ENCODE measurements at regions not wholly inside any gene's neighbourhood (a gene's known extent, or its start where the extent isn't known, plus 50 kb on each side); places are given as distances from the start of the nearest gene placed in this dataset.
"Not testable (repeated sequence)": the region's sequence is repeated elsewhere in the genome, so short reads cannot be mapped to it uniquely, and the experiment has no call there.

- no peak for DNase-seq
Observed at GRCh38 chr2:180258579-180258978, 251.5 kb upstream of the CWC22 start.

GRCh38 chr2:180258041-180258537 lies 251.0 kb upstream of the CWC22 start:
- no peak for DNase-seq

GRCh38 chr2:180257247-180257646 lies 250.2 kb upstream of the CWC22 start:
- DNase-seq, result no peak

GRCh38 chr2:180255981-180256380 lies 248.9 kb upstream of the CWC22 start:
- DNase-seq, result no peak

GRCh38 chr2:180254872-180255271 lies 247.8 kb upstream of the CWC22 start:
- no peak for DNase-seq

GRCh38 chr2:180247658-180248057 lies 240.6 kb upstream of the CWC22 start:
- DNase-seq, result no peak

- no peak for DNase-seq
Observed at GRCh38 chr2:180246268-180246667, 239.2 kb upstream of the CWC22 start.

GRCh38 chr2:180240774-180241173 lies 233.7 kb upstream of the CWC22 start:
- DNase-seq, result no peak

GRCh38 chr2:180238729-180239128 lies 231.6 kb upstream of the CWC22 start:
- DNase-seq, result no peak

- DNase-seq, result not testable (repeated sequence)
Observed at GRCh38 chr2:180236061-180236460, 229.0 kb upstream of the CWC22 start.

GRCh38 chr2:180235506-180235905 lies 228.4 kb upstream of the CWC22 start:
- not testable (repeated sequence) for DNase-seq

GRCh38 chr2:180234991-180235390 lies 227.9 kb upstream of the CWC22 start:
- not testable (repeated sequence) for DNase-seq

GRCh38 chr2:180231015-180231414 lies 223.9 kb upstream of the CWC22 start:
- no peak for DNase-seq

GRCh38 chr2:180227461-180227860 lies 220.4 kb upstream of the CWC22 start:
- no peak for DNase-seq

- no peak for DNase-seq
Observed at GRCh38 chr2:180225118-180225517, 218.0 kb upstream of the CWC22 start.

- DNase-seq, result no peak
Observed at GRCh38 chr2:180222644-180223043, 215.5 kb upstream of the CWC22 start.

GRCh38 chr2:180219491-180219890 lies 212.4 kb upstream of the CWC22 start:
- no peak for DNase-seq

- no peak for DNase-seq
Observed at GRCh38 chr2:180208841-180209240, 201.7 kb upstream of the CWC22 start.

GRCh38 chr2:180205621-180206235 lies 198.6 kb upstream of the CWC22 start:
- no peak for DNase-seq

GRCh38 chr2:180203972-180204371 lies 196.9 kb upstream of the CWC22 start:
- no peak for DNase-seq

GRCh38 chr2:180202467-180202951 lies 195.4 kb upstream of the CWC22 start:
- no peak for DNase-seq

- no peak for DNase-seq
Observed at GRCh38 chr2:180196419-180196977, 189.4 kb upstream of the CWC22 start.

GRCh38 chr2:180195847-180196246 lies 188.8 kb upstream of the CWC22 start:
- DNase-seq, result no peak

- DNase-seq, result no peak
Observed at GRCh38 chr2:180191432-180192124, 184.5 kb upstream of the CWC22 start.

Measured in effector CD4-positive, alpha-beta T cell (primary cell).